HCT116 (cell line): ENCODE measurements at regions not wholly inside any gene's neighbourhood (a gene's known extent, or its start where the extent isn't known, plus 50 kb on each side); places are given as distances from the start of the nearest gene placed in this dataset.

Experiments
- ATAC-seq: fragments of 200-7000 bp; cut with Tn5 transposase; 2 replicates; pipeline ENCODE4 v1.9.1; 2020; ENCODE audit warnings: mild to moderate bottlenecking, moderate library complexity
- BruUV-seq: library from RNA; stranded (reverse); fragments of 400-500 nt; replicated peaks from 2 replicates; lab custom pipeline; 2021; lab: Mats Ljungman, UMichigan
- CTCF ChIA-PET: fragments of 300-600 bp; sonication (Branson Sonifier 250); formaldehyde crosslinking; loops from one replicate; lab custom pipeline; 2021; ENCODE audit warnings: antibody characterized with exemption; lab: Charles Lee
- POLR2A ChIA-PET: fragments of 300-600, 350-600 bp; sonication (Branson Sonifier 250); formaldehyde crosslinking; loops from one replicate; lab custom pipeline; 2021; ENCODE audit warnings: antibody characterized with exemption; lab: Charles Lee
- RAD21 ChIA-PET, 2 experiments: fragments of 300-600 bp; sonication (Branson Sonifier 250); formaldehyde crosslinking; loops; one replicate each; lab custom pipeline; 2023; ENCODE audit warnings: low total read pairs in 2 of 2; ENCODE audit not compliant: uncharacterized antibody in 2 of 2, unreplicated experiment in 2 of 2, low non-redundant PET in 1 of 2; lab: Charles Lee
- DNase-seq: peaks from one replicate; pipeline ENCODE4 v3.0.0-alpha.2; 2010; ENCODE audit warnings: low read depth, low spot score
- H2AFZ ChIP-seq: fragments of 200-600 bp; shearing (Covaris generic), sonication (generic); 2 replicates; pipeline ENCODE4 v1.6.1; 2017; ENCODE audit warnings: low read depth, mixed run types, mixed read lengths, antibody characterized with exemption, low read length; ENCODE audit not compliant: poor library complexity, severe bottlenecking
- H3K27ac ChIP-seq: 2 replicates; pipeline ENCODE4 v1.5.1; 2012; ENCODE audit warnings: low read depth, low read length
- H3K27me3 ChIP-seq: fragments of 200-600 bp; sonication (generic); 2 replicates; pipeline ENCODE4 v1.6.1; 2016; ENCODE audit warnings: mixed run types, low read length, mixed read lengths; ENCODE audit not compliant: insufficient read depth
- H3K36me3 ChIP-seq, 2 experiments: fragments of 200-500 bp in 1 of 2; fragments of 200-600 bp in 1 of 2; sonication (Bioruptor generic) in 1 of 2; sonication (generic) in 1 of 2; 2 replicates each; pipeline versions ENCODE4 v1.5.1 to v1.6.1; 2014 to 2016; ENCODE audit warnings: low read length in 2 of 2, inconsistent platforms in 1 of 2, mixed read lengths in 1 of 2, mixed run types in 1 of 2; ENCODE audit not compliant: insufficient read depth in 2 of 2, control insufficient read depth in 1 of 2
- H3K4me1 ChIP-seq, 2 experiments: fragments of 200-600 bp in 1 of 2; sonication (generic) in 1 of 2; 2 replicates each; pipeline versions ENCODE4 v1.5.1 to v1.6.1; 2012 to 2017; ENCODE audit warnings: low read length in 2 of 2, inconsistent platforms in 1 of 2, mild to moderate bottlenecking in 1 of 2, mixed read lengths in 1 of 2, mixed run types in 1 of 2, moderate library complexity in 1 of 2; ENCODE audit not compliant: insufficient read depth in 2 of 2, control insufficient read depth in 1 of 2
- H3K4me2 ChIP-seq: fragments of 200-600 bp; sonication (generic); 2 replicates; pipeline ENCODE4 v1.6.1; 2017; ENCODE audit warnings: mixed run types, low read length, mixed read lengths
- H3K4me3 ChIP-seq, 2 experiments: fragments of 200-600 bp in 1 of 2; sonication (generic) in 1 of 2; replicated peaks in 1 of 2; 2 replicates each; pipeline ENCODE4 v1.5.1; 2011 to 2016; ENCODE audit warnings: low read length in 2 of 2, control low read depth in 1 of 2, low read depth in 1 of 2, mild to moderate bottlenecking in 1 of 2, mixed read lengths in 1 of 2, mixed run types in 1 of 2
- H3K79me2 ChIP-seq: fragments of 200-600 bp; sonication (generic); 2 replicates; pipeline ENCODE4 v1.6.1; 2017; ENCODE audit warnings: mild to moderate bottlenecking, mixed run types, low read length, moderate library complexity, mixed read lengths; ENCODE audit not compliant: insufficient read depth
- H3K9ac ChIP-seq: fragments of 200-600 bp; sonication (generic); 2 replicates; pipeline ENCODE4 v1.6.1; 2016; ENCODE audit warnings: low read length, mixed read lengths
- H3K9me2 ChIP-seq: fragments of 200-600 bp; sonication (generic), shearing (Covaris generic); 2 replicates; pipeline ENCODE4 v1.6.1; 2017; ENCODE audit warnings: mixed run types, mild to moderate bottlenecking, moderate library complexity; ENCODE audit not compliant: insufficient read depth
- H3K9me3 ChIP-seq, 2 experiments: fragments of 200-500 bp in 1 of 2; fragments of 200-600 bp in 1 of 2; sonication (Bioruptor generic) in 1 of 2; sonication (generic) in 1 of 2; 2 replicates each; pipeline ENCODE4 v1.6.1; 2014 to 2017; ENCODE audit warnings: low read length in 2 of 2, mixed read lengths in 2 of 2, inconsistent platforms in 1 of 2, low read depth in 1 of 2, mild to moderate bottlenecking in 1 of 2, mixed run types in 1 of 2, moderate library complexity in 1 of 2; ENCODE audit not compliant: control insufficient read depth in 1 of 2, insufficient read depth in 1 of 2
- H4K20me1 ChIP-seq: fragments of 200-600 bp; sonication (generic), shearing (Covaris generic); 2 replicates; pipeline ENCODE4 v1.6.1; 2017; ENCODE audit warnings: mixed run types, mild to moderate bottlenecking, moderate library complexity; ENCODE audit not compliant: insufficient read depth
- CBX3 ChIP-seq: IDR thresholded peaks from 2 replicates; pipeline ENCODE4 v1.6.1; 2012; ENCODE audit warnings: low read depth
- EGR1 ChIP-seq: IDR thresholded peaks from 2 replicates; pipeline ENCODE4 v1.6.1; 2012; ENCODE audit warnings: low read depth
- EZH2 ChIP-seq: fragments of 200-600 bp; sonication (generic); IDR thresholded peaks from 2 replicates; pipeline ENCODE4 v1.6.1; 2017; ENCODE audit warnings: antibody characterized with exemption, mixed run types
- EZH2phosphoT487 ChIP-seq: fragments of 200-600 bp; IDR thresholded peaks from 2 replicates; pipeline ENCODE4 v1.6.1; 2018; ENCODE audit warnings: antibody characterized with exemption, borderline replicate concordance
- FOSL1 ChIP-seq: IDR thresholded peaks from 2 replicates; pipeline ENCODE4 v1.6.1; 2012; ENCODE audit warnings: low read depth
- JUND ChIP-seq: IDR thresholded peaks from 2 replicates; pipeline ENCODE4 v1.6.1; 2012
- POLR2A ChIP-seq: IDR thresholded peaks from 2 replicates; pipeline ENCODE4 v1.7.0; 2011; ENCODE audit warnings: borderline replicate concordance; ENCODE audit not compliant: insufficient read depth, insufficient read length; ENCODE audit errors: extremely low read depth
- POLR2AphosphoS5 ChIP-seq: IDR thresholded peaks from 2 replicates; pipeline ENCODE4 v1.6.1; 2011; ENCODE audit warnings: mild to moderate bottlenecking, low read depth, low read length, moderate library complexity
- SIN3A ChIP-seq: IDR thresholded peaks from 2 replicates; pipeline ENCODE4 v1.6.1; 2012; ENCODE audit warnings: low read depth
- SP1 ChIP-seq: IDR thresholded peaks from 2 replicates; pipeline ENCODE4 v1.6.1; 2012; ENCODE audit warnings: low read depth
- SRF ChIP-seq: IDR thresholded peaks from 2 replicates; pipeline ENCODE4 v1.6.1; 2012; ENCODE audit warnings: low read depth
- TCF7L2 ChIP-seq: IDR thresholded peaks from 2 replicates; pipeline ENCODE4 v1.7.0; 2011; ENCODE audit warnings: borderline replicate concordance, inconsistent platforms; ENCODE audit not compliant: insufficient read depth, insufficient read length; ENCODE audit errors: extremely low read depth
- YY1 ChIP-seq: IDR thresholded peaks from 2 replicates; pipeline ENCODE4 v1.6.1; 2011; ENCODE audit warnings: low read length, low read depth, moderate library complexity, mild to moderate bottlenecking; ENCODE audit not compliant: insufficient replicate concordance; ENCODE audit errors: extremely low read depth
- ZNF274 ChIP-seq: fragments of 200-500 bp; sonication (Bioruptor generic); IDR thresholded peaks from 2 replicates; pipeline ENCODE4 v1.6.1; 2014; ENCODE audit warnings: mild to moderate bottlenecking, low read depth, low read length, inconsistent platforms
- intact Hi-C: fragments of 100-400 bp; cut with micrococcal nuclease; formaldehyde crosslinking; loops from 2 replicates; pipeline ENCODE4 v1.10.0; 2022
- TF ChIP-seq, protein P1 (sequence below): IDR thresholded peaks from 2 replicates; pipeline ENCODE4 v1.6.1; 2012
- TF ChIP-seq, protein P2 (sequence below): IDR thresholded peaks from 2 replicates; pipeline ENCODE4 v1.6.1; 2011; ENCODE audit warnings: mild to moderate bottlenecking, low read length, moderate library complexity; ENCODE audit not compliant: insufficient replicate concordance; ENCODE audit errors: extremely low read depth

DNA sequence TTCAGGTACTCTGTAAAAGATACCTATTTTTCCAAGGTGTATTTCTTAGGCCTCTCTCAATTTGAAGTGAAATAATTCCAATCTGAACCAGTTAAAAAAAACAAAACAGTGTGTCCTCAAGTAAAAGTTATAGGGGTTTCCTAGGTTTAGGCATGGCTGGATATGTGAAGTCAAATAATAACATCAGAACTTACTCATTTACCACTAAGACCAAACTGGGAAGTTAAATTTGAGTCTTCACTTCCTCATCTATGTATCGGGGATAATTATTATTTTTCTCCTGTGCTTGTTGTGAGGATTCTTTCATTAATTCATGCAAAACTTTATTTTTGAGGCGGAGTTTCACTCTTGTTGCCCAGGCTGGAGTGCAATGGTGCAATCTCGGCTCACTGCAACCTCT, 86.2 kb upstream of the PTPRK start:
- Histone ChIP-seq H3K4me1 (no peaks in the 10 kb centered on the region), H3K27me3 (no peaks in the 10 kb centered on the region), H2AFZ (no peak overlapping the region), H3K27ac (no peak overlapping the region), H3K9ac (no peak overlapping the region), H3K4me2 (no peak overlapping the region), H3K36me3 (no peaks in the 10 kb centered on the region), H3K79me2 (no peaks in the 10 kb centered on the region), H3K4me3 (no peak overlapping the region), H4K20me1 (no peaks in the 10 kb centered on the region), H3K9me3 (no peaks in the 10 kb centered on the region), H3K9me2 (no peaks in the 10 kb centered on the region)
- no peak for DNase-seq
- CTCF ChIA-PET = no interaction called here
- intact Hi-C loops = no loop called here
- TF ChIP-seq, protein P1, sequence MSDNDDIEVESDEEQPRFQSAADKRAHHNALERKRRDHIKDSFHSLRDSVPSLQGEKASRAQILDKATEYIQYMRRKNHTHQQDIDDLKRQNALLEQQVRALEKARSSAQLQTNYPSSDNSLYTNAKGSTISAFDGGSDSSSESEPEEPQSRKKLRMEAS = no peak
- no peak for TF ChIP-seq JUND
- TF ChIP-seq EZH2phosphoT487 = no peak
- no peak for TF ChIP-seq CBX3
- BruUV-seq = no TSS peak
- no peak for ATAC-seq
- POLR2A ChIA-PET = no interaction called here
- RAD21 ChIA-PET = no interaction called here

DNA sequence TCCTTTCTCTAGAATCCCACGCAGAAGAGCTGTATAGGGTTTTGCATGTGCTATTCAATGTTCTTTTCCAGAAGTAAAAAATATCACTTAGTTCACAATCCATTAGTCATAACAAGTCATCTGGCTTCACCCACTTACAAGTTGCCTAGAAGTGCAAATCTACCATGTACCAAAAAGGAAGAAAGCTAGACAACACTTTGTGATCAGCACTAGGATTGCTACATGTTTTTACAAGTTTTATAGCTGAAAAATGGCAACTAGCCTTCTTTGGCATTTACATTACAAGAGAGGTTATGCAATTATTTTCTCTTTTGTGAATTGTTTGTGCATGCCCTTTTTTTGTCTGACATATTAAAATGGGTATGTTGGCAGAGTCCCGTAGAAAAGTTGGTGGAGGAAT, 85.6 kb upstream of the PTPRK start:
- ChIA-PET POLR2A (no interaction called here), RAD21 (no interaction called here), CTCF (no interaction called here)
- Histone ChIP-seq H2AFZ (no peak overlapping the region), H3K9me3 (no peaks in the 10 kb centered on the region), H3K36me3 (no peaks in the 10 kb centered on the region), H4K20me1 (no peaks in the 10 kb centered on the region), H3K27me3 (no peaks in the 10 kb centered on the region), H3K4me2 (no peak overlapping the region), H3K27ac (no peak overlapping the region), H3K79me2 (no peaks in the 10 kb centered on the region), H3K9ac (no peak overlapping the region), H3K4me3 (no peak overlapping the region), H3K4me1 (peaks cover 0 to 4% of the 10 kb centered on the region in 2 experiments; a peak in 2 of 4 replicates), H3K9me2 (no peaks in the 10 kb centered on the region)
- no TSS peak for BruUV-seq
- intact Hi-C loops = no loop called here
- DNase-seq (no peak), ATAC-seq (no peak)
- TF ChIP-seq, protein P2, sequence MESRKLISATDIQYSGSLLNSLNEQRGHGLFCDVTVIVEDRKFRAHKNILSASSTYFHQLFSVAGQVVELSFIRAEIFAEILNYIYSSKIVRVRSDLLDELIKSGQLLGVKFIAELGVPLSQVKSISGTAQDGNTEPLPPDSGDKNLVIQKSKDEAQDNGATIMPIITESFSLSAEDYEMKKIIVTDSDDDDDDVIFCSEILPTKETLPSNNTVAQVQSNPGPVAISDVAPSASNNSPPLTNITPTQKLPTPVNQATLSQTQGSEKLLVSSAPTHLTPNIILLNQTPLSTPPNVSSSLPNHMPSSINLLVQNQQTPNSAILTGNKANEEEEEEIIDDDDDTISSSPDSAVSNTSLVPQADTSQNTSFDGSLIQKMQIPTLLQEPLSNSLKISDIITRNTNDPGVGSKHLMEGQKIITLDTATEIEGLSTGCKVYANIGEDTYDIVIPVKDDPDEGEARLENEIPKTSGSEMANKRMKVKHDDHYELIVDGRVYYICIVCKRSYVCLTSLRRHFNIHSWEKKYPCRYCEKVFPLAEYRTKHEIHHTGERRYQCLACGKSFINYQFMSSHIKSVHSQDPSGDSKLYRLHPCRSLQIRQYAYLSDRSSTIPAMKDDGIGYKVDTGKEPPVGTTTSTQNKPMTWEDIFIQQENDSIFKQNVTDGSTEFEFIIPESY = no peak
- no peak for TF ChIP-seq SRF
- no peak for TF ChIP-seq EGR1
- TF ChIP-seq ZNF274 = no peak
- TF ChIP-seq EZH2 = no peak
- no peak for TF ChIP-seq FOSL1
- TF ChIP-seq SIN3A = no peak
- TF ChIP-seq YY1 = no peak
- TF ChIP-seq, protein P1 = no peak
- no peak for TF ChIP-seq CBX3
- no peak for TF ChIP-seq TCF7L2
- no peak for TF ChIP-seq SP1
- TF ChIP-seq POLR2A = no peak
- no peak for TF ChIP-seq POLR2AphosphoS5
